SK-N-SH (cell line): ENCODE measurements at regions not wholly inside any gene's neighbourhood (a gene's known extent, or its start where the extent isn't known, plus 50 kb on each side); places are given as distances from the start of the nearest gene placed in this dataset.

ENCODE experiments used
- CTCF ChIA-PET: fragments of 300-600, 350-600 bp; formaldehyde crosslinking; extraction: SDS; loops from one replicate; lab custom pipeline; 2021; lab: Yijun Ruan, JAX
- POLR2A ChIA-PET: fragments of 350-600 bp; sonication (Branson Sonifier 250); formaldehyde crosslinking; extraction: SDS; loops from one replicate; lab custom pipeline; 2020; ENCODE audit warnings: antibody characterized with exemption, inconsistent platforms; lab: Yijun Ruan, JAX
- DNase-seq: peaks from one replicate; pipeline ENCODE4 v3.0.0; 2012
- H2AFZ ChIP-seq: fragments of 200-600 bp; sonication (generic); 2 replicates; pipeline ENCODE4 v1.8.1; 2016; ENCODE audit warnings: antibody characterized with exemption, mild to moderate bottlenecking, low read depth
- H3F3A ChIP-seq: fragments of 200-600 bp; sonication (generic); replicated peaks from 2 replicates; pipeline ENCODE3; 2016; ENCODE audit warnings: antibody characterized with exemption, mild to moderate bottlenecking; ENCODE audit not compliant: insufficient read depth
- H3K27ac ChIP-seq, 2 experiments: fragments of 200-500 bp in 1 of 2; fragments of 200-600 bp in 1 of 2; sonication (Bioruptor generic) in 1 of 2; sonication (generic), shearing (Covaris generic) in 1 of 2; 2 replicates each; pipeline versions ENCODE4 v1.5.1 to v1.6.1; 2014 to 2016; ENCODE audit warnings: low read depth in 2 of 2, inconsistent platforms in 1 of 2, low read length in 1 of 2, mild to moderate bottlenecking in 1 of 2, mixed read lengths in 1 of 2
- H3K27me3 ChIP-seq: fragments of 200-600 bp; sonication (generic), shearing (Covaris generic); 2 replicates; pipeline ENCODE4 v1.6.1; 2016; ENCODE audit warnings: mixed run types; ENCODE audit not compliant: insufficient read depth
- H3K36me3 ChIP-seq, 2 experiments: fragments of 200-500 bp in 1 of 2; fragments of 200-600 bp in 1 of 2; sonication (Bioruptor generic) in 1 of 2; sonication (generic) in 1 of 2; replicated peaks in 1 of 2; 2 replicates each; pipeline versions ENCODE3 to v1.5.1; 2014 to 2016; ENCODE audit warnings: low read length in 1 of 2, mild to moderate bottlenecking in 1 of 2; ENCODE audit not compliant: insufficient read depth in 2 of 2, control insufficient read depth in 1 of 2
- H3K4me1 ChIP-seq, 2 experiments: fragments of 200-500 bp in 1 of 2; fragments of 200-600 bp in 1 of 2; sonication (Bioruptor generic) in 1 of 2; sonication (generic), shearing (Covaris generic) in 1 of 2; 2 replicates each; pipeline versions ENCODE4 v1.5.1 to v1.6.1; 2014 to 2016; ENCODE audit warnings: low read depth in 1 of 2, low read length in 1 of 2, mixed run types in 1 of 2; ENCODE audit not compliant: insufficient read depth in 2 of 2, control insufficient read depth in 1 of 2
- H3K4me2 ChIP-seq: fragments of 200-600 bp; sonication (generic), shearing (Covaris generic); 2 replicates; pipeline ENCODE4 v1.6.1; 2017; ENCODE audit warnings: mixed run types
- H3K4me3 ChIP-seq, 2 experiments: fragments of 200-500 bp in 1 of 2; fragments of 200-600 bp in 1 of 2; sonication (Bioruptor generic) in 1 of 2; sonication (generic), shearing (Covaris generic) in 1 of 2; 2 replicates each; pipeline versions ENCODE4 v1.5.1 to v1.8.1; 2014 to 2016; ENCODE audit warnings: low read depth in 2 of 2, inconsistent platforms in 1 of 2, low read length in 1 of 2, mild to moderate bottlenecking in 1 of 2, mixed read lengths in 1 of 2, moderate library complexity in 1 of 2
- H3K79me2 ChIP-seq: fragments of 200-600 bp; sonication (generic); 2 replicates; pipeline ENCODE4 v1.8.1; 2017; ENCODE audit warnings: mild to moderate bottlenecking; ENCODE audit not compliant: insufficient read depth
- H3K9ac ChIP-seq: fragments of 200-600 bp; sonication (generic); 2 replicates; pipeline ENCODE4 v1.6.1; 2017; ENCODE audit warnings: mixed run types
- H3K9me2 ChIP-seq: fragments of 200-600 bp; sonication (generic); 2 replicates; pipeline ENCODE4 v1.6.1; 2017; ENCODE audit warnings: mixed run types
- H3K9me3 ChIP-seq: fragments of 200-600 bp; sonication (generic); 2 replicates; pipeline ENCODE4 v1.6.1; 2017; ENCODE audit warnings: mixed run types, mild to moderate bottlenecking, moderate library complexity
- H4K20me1 ChIP-seq: fragments of 200-600 bp; sonication (generic); 2 replicates; pipeline ENCODE4 v1.6.1; 2017; ENCODE audit warnings: mild to moderate bottlenecking, mixed run types; ENCODE audit not compliant: insufficient read depth
- ELF1 ChIP-seq: IDR thresholded peaks from 2 replicates; pipeline ENCODE4 v1.4.0; 2012
- FOSL2 ChIP-seq: IDR thresholded peaks from 2 replicates; pipeline ENCODE4 v1.4.0; 2012; ENCODE audit warnings: low read depth, mild to moderate bottlenecking, moderate library complexity, borderline replicate concordance
- GABPA ChIP-seq: IDR thresholded peaks from 2 replicates; pipeline ENCODE4 v1.4.0; 2012; ENCODE audit warnings: low read depth, mild to moderate bottlenecking
- GATA2 ChIP-seq: sonication (generic); formaldehyde crosslinking; IDR thresholded peaks from 2 replicates; pipeline ENCODE4 v1.5.0; 2020; ENCODE audit warnings: mild to moderate bottlenecking, missing genetic modification reagents
- IRF3 ChIP-seq: fragments of 150-350 bp; IDR thresholded peaks from 2 replicates; pipeline ENCODE4 v1.6.1; 2016; ENCODE audit warnings: mild to moderate bottlenecking, low read depth, low read length
- MEF2A ChIP-seq: IDR thresholded peaks from 2 replicates; pipeline ENCODE4 v1.4.0; 2012; ENCODE audit warnings: low read depth, borderline replicate concordance
- MXI1 ChIP-seq: IDR thresholded peaks from 2 replicates; pipeline ENCODE4 v1.6.1; 2012; ENCODE audit warnings: mild to moderate bottlenecking, low read depth, low read length, improper control_type of control experiment
- NFIC ChIP-seq: IDR thresholded peaks from 2 replicates; pipeline ENCODE4 v1.4.0; 2012; ENCODE audit warnings: borderline replicate concordance
- RAD21 ChIP-seq: IDR thresholded peaks from 2 replicates; pipeline ENCODE4 v1.6.1; 2012; ENCODE audit warnings: mild to moderate bottlenecking, low read length
- REST ChIP-seq: IDR thresholded peaks from 2 replicates; pipeline ENCODE4 v1.6.1; 2012; ENCODE audit warnings: mild to moderate bottlenecking, low read depth, low read length, moderate library complexity
- RFX5 ChIP-seq: IDR thresholded peaks from 2 replicates; pipeline ENCODE4 v1.6.1; 2012; ENCODE audit warnings: mild to moderate bottlenecking, improper control_type of control experiment, low read length
- SMC3 ChIP-seq: IDR thresholded peaks from 2 replicates; pipeline ENCODE4 v1.6.1; 2012; ENCODE audit warnings: low read depth, low read length, improper control_type of control experiment
- TCF12 ChIP-seq: IDR thresholded peaks from 2 replicates; pipeline ENCODE4 v1.4.0; 2012
- YY1 ChIP-seq: IDR thresholded peaks from 2 replicates; pipeline ENCODE4 v1.4.0; 2012; ENCODE audit warnings: low read depth, mild to moderate bottlenecking
- WGBS: methylation state at CpG from one replicate; pipeline ENCODE4 v1.1.6; 2017; ENCODE audit warnings: low lambda C conversion rate; 5-methylcytosine and 5-hydroxymethylcytosine counted together

- CTCF ChIA-PET, result interaction anchor here (1.0 kb wide), 1 partner anchor 11 kb away, joined by 3 read pairs; no protein-coding TSS in a partner anchor
- no peak overlapping the region for H3K9ac ChIP-seq
These were observed 499.1 kb upstream of the MPDZ start for GRCh38 chr9:13778631-13779030.

GRCh38 chr9:13770956-13771355 is 491.5 kb upstream of the MPDZ start:
- WGBS, result 77% methylated on average over 3 of the region's 3 CpGs
- no peaks in the 10 kb centered on the region for H3K36me3 ChIP-seq

More at GRCh38 chr9:13778631-13779030, 499.1 kb upstream of the MPDZ start:
- TF ChIP-seq RAD21, result no peak
- no peaks in the 10 kb centered on the region for H3F3A ChIP-seq
- no peak overlapping the region for H3K27ac ChIP-seq
- no peak overlapping the region for H3K4me2 ChIP-seq
- no peaks in the 10 kb centered on the region for H3K9me3 ChIP-seq
- no peaks in the 10 kb centered on the region for H3K4me1 ChIP-seq
- no peaks in the 10 kb centered on the region for H4K20me1 ChIP-seq
- POLR2A ChIA-PET, result no interaction called here
- no peaks in the 10 kb centered on the region for H3K79me2 ChIP-seq
- no peak overlapping the region for H3K4me3 ChIP-seq
- no peak for DNase-seq
- no peaks in the 10 kb centered on the region for H3K9me2 ChIP-seq
- H2AFZ ChIP-seq, result 0 out of 2 replicates have a peak overlapping the region, but pooled peaks have one; percentile 51
- H3K27me3 ChIP-seq, result no peaks in the 10 kb centered on the region
- no peaks in the 10 kb centered on the region for H3K36me3 ChIP-seq
- 88% methylated on average over 4 of the region's 4 CpGs for WGBS

More at GRCh38 chr9:13770956-13771355, 491.5 kb upstream of the MPDZ start:
- Histone ChIP-seq H3K4me1 (no peaks in the 10 kb centered on the region; a peak in 1 of 4 replicates), H3K79me2 (no peaks in the 10 kb centered on the region), H2AFZ (no peak overlapping the region), H3K27me3 (no peaks in the 10 kb centered on the region), H4K20me1 (no peaks in the 10 kb centered on the region), H3K4me3 (no peak overlapping the region), H3K27ac (no peak overlapping the region), H3K9me3 (no peaks in the 10 kb centered on the region), H3K9ac (no peak overlapping the region), H3K4me2 (no peak overlapping the region), H3F3A (no peaks in the 10 kb centered on the region), H3K9me2 (no peaks in the 10 kb centered on the region)
- POLR2A ChIA-PET, result no interaction called here
- DNase-seq, result peak; percentile 11
- CTCF ChIA-PET, result interaction anchor here (1.4 kb wide), 1 partner anchor 10 kb away, joined by 4 read pairs; no protein-coding TSS in a partner anchor
- TF ChIP-seq SMC3, result no peak
- no peak for TF ChIP-seq IRF3
- TF ChIP-seq ELF1, result no peak
- TF ChIP-seq GABPA, result no peak
- no peak for TF ChIP-seq REST
- no peak for TF ChIP-seq TCF12
- TF ChIP-seq MXI1, result no peak
- no peak for TF ChIP-seq GATA2 (CRISPR knock-in tag)
- no peak for TF ChIP-seq RAD21
- TF ChIP-seq MEF2A, result no peak
- TF ChIP-seq NFIC, result no peak
- TF ChIP-seq RFX5, result no peak
- TF ChIP-seq FOSL2, result no peak
- TF ChIP-seq YY1, result no peak
